ENCODE measurements at regions not wholly inside any gene's neighbourhood (a gene's known extent, or its start where the extent isn't known, plus 50 kb on each side); places are given as distances from the start of the nearest gene placed in this dataset.

DNA sequence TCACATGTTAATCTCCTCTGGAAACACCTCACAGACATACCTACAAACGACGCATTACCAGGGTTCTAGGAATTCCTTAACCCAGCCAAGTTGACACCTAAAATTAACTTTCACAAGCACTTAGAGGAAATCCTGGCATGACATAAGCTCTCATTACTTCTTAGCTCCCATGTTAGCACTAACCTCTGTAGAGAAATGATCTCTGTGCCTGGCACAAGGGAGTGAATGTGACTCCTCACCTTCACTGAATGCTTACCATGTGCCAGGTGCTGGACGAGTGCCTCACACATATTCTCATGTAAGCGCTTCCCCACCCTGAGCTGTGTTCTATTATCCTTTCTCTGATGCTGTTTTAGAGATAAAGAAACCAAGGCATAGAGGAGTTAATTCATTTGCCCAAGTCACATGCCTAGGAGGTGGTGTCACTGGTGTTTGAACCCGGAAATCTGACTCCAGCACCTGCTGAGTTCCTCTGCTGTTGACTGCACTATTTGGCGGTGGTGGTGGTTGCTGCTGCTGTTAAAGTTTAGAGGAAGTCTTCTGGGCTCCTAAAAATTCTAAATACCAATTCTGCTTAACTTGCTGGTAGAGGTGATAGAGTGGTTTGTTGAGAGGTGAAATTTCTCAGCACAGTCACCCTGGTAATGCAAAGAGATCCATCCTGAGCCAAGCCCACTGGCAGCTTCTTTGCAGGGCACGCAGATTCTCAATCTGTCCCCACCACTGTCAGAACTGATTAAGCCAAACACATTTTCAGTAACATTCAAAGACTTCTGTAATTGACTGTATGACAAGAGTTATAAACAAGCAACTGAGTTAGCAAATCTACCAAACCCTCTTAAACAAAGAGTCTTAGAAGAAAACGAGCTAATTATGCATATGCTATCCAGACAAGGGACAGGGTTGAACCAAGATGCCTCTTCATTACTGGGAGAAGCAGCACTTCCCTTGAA, 200.3 kb downstream of the CMPK2 start:
- no peak for DNase-seq (ENCODE audit: low read depth)

- no peak for DNase-seq (ENCODE audit: low read depth)
These were observed 198.4 kb downstream of the CMPK2 start for GRCh38 chr2:6667326-6667725.

DNA sequence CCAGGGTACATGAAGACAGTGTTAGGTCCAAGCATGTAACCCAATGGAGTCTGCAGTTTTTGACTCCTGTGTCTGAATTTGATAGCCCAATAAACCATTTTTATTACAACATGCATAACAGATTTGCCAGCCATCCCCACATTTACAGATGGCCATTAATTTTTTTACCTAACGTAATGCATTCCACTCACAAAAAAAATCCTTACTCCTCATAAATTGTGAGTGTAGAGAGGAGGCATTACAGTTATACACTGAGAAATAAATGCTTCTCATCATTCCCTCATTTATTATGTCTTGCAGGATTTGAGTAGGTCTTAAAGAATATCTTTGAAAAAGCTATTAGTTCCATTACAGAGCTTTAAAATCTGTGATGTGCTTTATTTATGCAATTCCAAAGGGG, 193.8 kb downstream of the CMPK2 start:
- no peak for DNase-seq (ENCODE audit: low read depth)

GRCh38 chr2:6674381-6674780, 191.3 kb downstream of the CMPK2 start:
- DNase-seq (ENCODE audit: low read depth), result no peak

DNA sequence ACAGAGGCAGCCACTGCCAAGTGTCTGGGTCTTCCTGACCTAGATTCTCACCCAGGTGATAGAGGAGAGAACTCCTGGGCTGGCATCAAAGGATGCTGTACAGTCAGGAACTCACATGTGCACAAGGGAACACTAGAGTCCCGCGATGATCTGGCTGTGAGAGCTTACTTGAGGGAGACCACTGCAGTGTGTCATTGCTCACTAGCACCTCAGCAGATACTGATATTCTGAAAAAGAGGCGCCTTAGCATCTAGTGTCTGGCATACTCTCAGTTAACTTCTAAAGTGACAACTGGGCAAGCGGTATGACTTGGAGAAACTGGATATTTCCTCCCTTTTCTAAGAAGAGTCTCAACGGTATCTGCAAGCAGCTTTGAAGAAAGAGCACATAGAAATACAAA, 189.9 kb downstream of the CMPK2 start:
- DNase-seq (ENCODE audit: low read depth), result no peak

- no peak for DNase-seq (ENCODE audit: low read depth)
These were observed 189.5 kb downstream of the CMPK2 start for GRCh38 chr2:6676241-6676640.

- no peak for DNase-seq (ENCODE audit: low read depth)
These were observed 188.9 kb downstream of the CMPK2 start for GRCh38 chr2:6676776-6677175.

DNA sequence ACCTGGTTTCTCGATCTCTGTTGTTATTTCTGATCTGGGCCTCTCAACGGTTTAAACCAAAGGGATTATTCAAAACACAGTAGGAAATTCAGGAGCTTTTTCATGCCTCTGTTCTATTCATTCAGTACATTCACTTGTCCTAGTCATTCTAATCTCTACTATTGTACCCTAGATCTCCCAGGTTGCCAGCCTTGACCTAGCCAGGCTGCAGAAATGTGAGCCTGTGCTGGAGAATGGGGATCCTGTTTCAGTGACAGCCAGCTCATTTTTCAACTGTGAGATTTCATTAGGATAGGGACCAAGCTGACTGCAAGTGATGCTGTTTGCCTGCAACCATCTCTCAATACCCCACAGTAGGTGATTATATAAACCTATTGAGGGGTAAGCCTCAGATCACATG, 186.2 kb downstream of the CMPK2 start:
- DNase-seq (ENCODE audit: low read depth), result no peak

- no peak for DNase-seq (ENCODE audit: low read depth)
These were observed 182.2 kb downstream of the CMPK2 start for GRCh38 chr2:6683516-6683915.

GRCh38 chr2:6685447-6685846, 180.3 kb downstream of the CMPK2 start:
- no peak for DNase-seq (ENCODE audit: low read depth)

- DNase-seq (ENCODE audit: low read depth), result no peak
These were observed 173.7 kb downstream of the CMPK2 start for GRCh38 chr2:6692056-6692455.

- DNase-seq (ENCODE audit: low read depth), result no peak
These were observed 172.9 kb downstream of the CMPK2 start for GRCh38 chr2:6692819-6693218.

GRCh38 chr2:6694555-6694954, 171.2 kb downstream of the CMPK2 start:
- DNase-seq (ENCODE audit: low read depth), result no peak

- DNase-seq (ENCODE audit: low read depth), result no peak
These were observed 165.4 kb downstream of the CMPK2 start for GRCh38 chr2:6700335-6700734.

GRCh38 chr2:6704077-6704476, 161.6 kb downstream of the CMPK2 start:
- DNase-seq (ENCODE audit: low read depth), result no peak

DNA sequence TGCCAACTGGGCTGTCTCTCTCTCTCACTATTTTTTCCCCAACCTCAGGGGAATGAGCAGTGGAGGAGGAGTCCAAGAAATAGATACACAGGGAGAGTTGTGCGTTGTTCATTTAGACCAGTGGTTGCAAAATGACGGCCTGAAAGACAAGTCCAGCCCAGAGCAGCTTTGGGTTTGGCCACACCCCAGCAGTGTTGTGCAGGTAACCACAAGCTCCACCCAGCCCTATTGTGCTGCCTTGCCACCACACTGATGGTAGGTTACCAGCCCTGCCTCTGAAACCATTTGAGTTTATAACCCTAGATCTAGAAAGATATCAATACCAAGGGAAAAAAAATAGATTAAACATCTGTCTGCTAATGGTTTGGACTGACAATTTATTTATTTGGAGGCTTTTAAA, 144.3 kb downstream of the CMPK2 start:
- DNase-seq (ENCODE audit: low read depth), result no peak

GRCh38 chr2:6722574-6722973, 143.1 kb downstream of the CMPK2 start:
- no peak for DNase-seq (ENCODE audit: low read depth)

DNA sequence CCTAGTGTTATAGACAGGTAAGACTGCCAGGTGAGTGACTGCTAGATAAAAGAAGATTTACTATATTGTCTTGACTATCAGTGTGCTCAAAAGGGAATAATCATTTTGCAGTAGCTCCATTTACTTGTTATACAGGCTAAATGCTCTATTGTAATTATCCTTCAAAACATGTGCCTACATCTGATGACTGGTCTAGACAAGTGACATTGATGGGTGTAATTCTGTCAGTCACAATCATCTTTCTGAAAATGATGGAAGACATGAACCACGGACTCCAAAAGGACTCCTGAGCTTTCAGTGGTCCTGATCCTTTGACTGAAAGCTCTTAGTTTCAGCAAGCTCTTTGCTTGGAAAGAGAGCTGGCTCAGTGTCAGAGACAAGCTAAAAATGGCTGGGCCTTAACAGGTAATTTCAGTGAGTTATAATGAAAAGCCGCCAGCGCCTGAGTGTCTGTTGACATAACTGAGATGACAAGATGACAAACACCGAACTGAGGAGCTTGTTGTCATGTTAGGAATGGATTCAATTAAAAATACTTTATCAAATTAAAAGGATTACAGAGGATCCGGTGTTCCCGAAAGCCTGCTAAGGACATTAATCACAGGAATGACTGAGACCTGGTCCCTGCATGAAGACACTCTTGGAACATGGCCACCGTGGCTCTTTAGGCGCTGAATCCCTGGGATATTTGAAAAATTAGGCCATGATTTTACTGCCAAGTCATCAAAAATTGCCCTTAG, 141.7 kb downstream of the CMPK2 start:
- no peak for DNase-seq (ENCODE audit: low read depth)

- no peak for DNase-seq (ENCODE audit: low read depth)
These were observed 141.0 kb downstream of the CMPK2 start for GRCh38 chr2:6724605-6725140.

DNA sequence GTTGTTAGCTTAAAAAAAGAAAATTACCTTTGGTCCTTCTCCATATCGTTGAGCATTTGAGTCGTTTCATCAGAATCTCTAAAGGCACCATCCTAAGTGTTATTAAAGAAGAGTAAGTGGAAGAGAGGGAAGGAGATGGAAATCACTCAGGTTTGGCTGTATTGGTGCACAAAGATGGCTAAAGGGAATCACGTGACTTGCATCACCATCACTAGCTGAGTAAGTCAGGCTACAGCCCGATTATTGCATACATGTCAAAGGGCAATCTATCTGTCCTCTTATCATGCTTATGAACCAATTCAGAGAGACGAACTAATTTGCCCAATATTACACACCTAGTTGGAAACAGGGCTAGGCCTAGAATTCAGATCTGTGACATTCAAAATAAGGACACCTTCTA, 137.6 kb downstream of the CMPK2 start:
- DNase-seq (ENCODE audit: low read depth), result no peak

DNA sequence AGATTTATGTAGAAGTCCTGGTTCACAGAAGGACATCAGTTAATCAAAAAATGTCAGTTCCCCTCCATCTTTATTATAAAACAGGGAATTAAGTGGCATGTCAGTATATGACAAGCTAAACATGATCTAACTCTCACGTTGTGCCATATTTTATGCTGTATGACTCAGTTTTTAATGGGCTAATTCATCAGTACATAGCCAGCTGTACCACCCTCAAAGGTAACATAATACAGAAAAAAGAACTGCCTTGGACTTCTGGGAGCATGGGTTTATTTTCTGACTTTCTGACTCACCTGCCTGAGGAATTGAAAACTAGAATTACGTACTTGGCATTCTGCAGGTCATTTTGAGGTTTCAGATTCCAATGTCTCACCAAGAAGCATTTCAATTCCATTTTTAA, 135.7 kb downstream of the CMPK2 start:
- no peak for DNase-seq (ENCODE audit: low read depth)

- DNase-seq (ENCODE audit: low read depth), result no peak
These were observed 134.8 kb downstream of the CMPK2 start for GRCh38 chr2:6730649-6731532.

Measured in stimulated activated CD8-positive, alpha-beta memory T cell treated with anti-CD3 and anti-CD28 coated beads, Interleukin-15, amount 100 ng/mL, for 1 hour (primary cell).